K562 (cell line): ENCODE measurements at regions not wholly inside any gene's neighbourhood (a gene's known extent, or its start where the extent isn't known, plus 50 kb on each side); places are given as distances from the start of the nearest gene placed in this dataset.

ENCODE experiments used
- ATAC-seq: fragments of 200-7000 bp; cut with Tn5 transposase; 3 replicates; pipeline ENCODE4 v1.9.1; 2020; ENCODE audit warnings: moderate library complexity
- BruUV-seq: library from RNA; stranded (reverse); fragments of 400-500 nt; replicated peaks from 2 replicates; lab custom pipeline; 2021; lab: Mats Ljungman, UMichigan
- CTCF ChIA-PET: fragments of 300-600 bp; formaldehyde crosslinking; extraction: SDS; loops from one replicate; lab custom pipeline; 2021; ENCODE audit warnings: low intra/inter-chr PET ratio; lab: Yijun Ruan, JAX
- POLR2A ChIA-PET: fragments of 300-600, 350-650 bp; sonication (Branson Sonifier 250); formaldehyde crosslinking; extraction: SDS; loops from one replicate; lab custom pipeline; 2021; ENCODE audit warnings: antibody characterized with exemption, inconsistent platforms; lab: Yijun Ruan, JAX
- DNase-seq, 4 experiments: peaks; one replicate each; pipeline versions ENCODE4 v3.0.0 to v3.0.0-alpha.2; 2011 to 2018; ENCODE audit warnings: low spot score in 3 of 4, mixed read lengths in 3 of 4; ENCODE audit errors: extremely low read depth in 1 of 4
- FAIRE-seq: peaks from 2 replicates; lab custom pipeline; 2011; peaks lifted over from hg19 to GRCh38; lab: Jason Lieb, UNC
- H2AFZ ChIP-seq: 2 replicates; pipeline ENCODE4 v1.6.0; 2011; ENCODE audit warnings: low read depth, low read length, control low read depth, inconsistent platforms
- H3K27ac ChIP-seq: fragments of 200-600 bp; 3 replicates; pipeline ENCODE4 v1.8.0; 2011; ENCODE audit warnings: low read depth, mild to moderate bottlenecking, control low read depth, inconsistent platforms, low read length, moderate library complexity, mixed read lengths; ENCODE audit errors: extremely low read depth
- H3K27me3 ChIP-seq, 2 experiments: fragments of 300-600 bp in 1 of 2; 2 replicates in 1 of 2; 3 replicates in 1 of 2; pipeline versions ENCODE4 v1.6.0 to v1.8.0; 2011; ENCODE audit warnings: inconsistent platforms in 2 of 2, low read length in 2 of 2, mild to moderate bottlenecking in 1 of 2, mixed read lengths in 1 of 2, moderate library complexity in 1 of 2; ENCODE audit not compliant: control insufficient read depth in 2 of 2, insufficient read depth in 2 of 2
- H3K36me3 ChIP-seq: fragments of 300-600 bp; 3 replicates; pipeline ENCODE4 v1.8.0; 2011; ENCODE audit warnings: mild to moderate bottlenecking, low read length, inconsistent platforms; ENCODE audit not compliant: control insufficient read depth, insufficient read depth
- H3K4me1 ChIP-seq, 2 experiments: fragments of 200-600 bp in 1 of 2; replicated peaks in 1 of 2; 2 replicates in 1 of 2; 3 replicates in 1 of 2; pipeline versions ENCODE4 v1.5.1 to v1.8.0; 2011; ENCODE audit warnings: inconsistent platforms in 2 of 2, low read length in 2 of 2, mild to moderate bottlenecking in 1 of 2, mixed read lengths in 1 of 2, moderate library complexity in 1 of 2; ENCODE audit not compliant: control insufficient read depth in 2 of 2, insufficient read depth in 2 of 2
- H3K4me2 ChIP-seq: 2 replicates; pipeline ENCODE4 v1.6.1; 2011; ENCODE audit warnings: low read length, control low read depth, inconsistent platforms, mixed read lengths; ENCODE audit not compliant: insufficient read depth
- H3K4me3 ChIP-seq: fragments of 200-600 bp; sonication (generic), shearing (Covaris generic); 2 replicates; pipeline ENCODE4 v1.5.1; 2016; ENCODE audit warnings: control low read depth, inconsistent platforms
- H3K79me2 ChIP-seq: fragments of 200-600 bp; 3 replicates; pipeline ENCODE4 v1.8.0; 2011; ENCODE audit warnings: low read length, inconsistent platforms; ENCODE audit not compliant: control insufficient read depth, insufficient read depth
- H3K9ac ChIP-seq, 2 experiments: 2 replicates each; pipeline versions ENCODE4 v1.6.0 to v1.6.1; 2011; ENCODE audit warnings: low read depth in 2 of 2, low read length in 2 of 2, control low read depth in 1 of 2, inconsistent platforms in 1 of 2, mild to moderate bottlenecking in 1 of 2, mixed read lengths in 1 of 2; ENCODE audit not compliant: insufficient read depth in 1 of 2
- H3K9me1 ChIP-seq: one replicate; pipeline ENCODE4 v1.6.0; 2011; ENCODE audit warnings: inconsistent platforms, mild to moderate bottlenecking, low read length, moderate library complexity; ENCODE audit not compliant: control insufficient read depth, insufficient read depth
- H3K9me3 ChIP-seq: replicated peaks from 2 replicates; pipeline ENCODE4 v1.5.1; 2011; ENCODE audit warnings: low read depth, low read length, inconsistent platforms; ENCODE audit not compliant: control insufficient read depth, insufficient read depth
- H4K20me1 ChIP-seq: replicated peaks from 2 replicates; pipeline ENCODE4 v1.6.1; 2011; ENCODE audit warnings: low read length, inconsistent platforms, mixed read lengths; ENCODE audit not compliant: control insufficient read depth, insufficient read depth
- ELK3 ChIP-seq: fragments of 450-650 bp; formaldehyde crosslinking; IDR thresholded peaks from 2 replicates; pipeline ENCODE4 v1.4.0; 2020; ENCODE audit warnings: mild to moderate bottlenecking
- ETV5 ChIP-seq: sonication (generic); formaldehyde crosslinking; IDR thresholded peaks from 2 replicates; pipeline ENCODE4 v1.4.0; 2020; ENCODE audit warnings: low read depth, mild to moderate bottlenecking, missing genetic modification reagents
- VEZF1 ChIP-seq: fragments of 200-800 bp; sonication (Bioruptor generic); IDR thresholded peaks from 2 replicates; pipeline ENCODE4 v1.6.1; 2017; ENCODE audit warnings: missing genetic modification characterization, missing compliant biosample characterization
- WGBS: fragments of 100-300 bp; shearing (Covaris generic); methylation state at CpG from one replicate; pipeline ENCODE4 v1.1.6; 2016; ENCODE audit warnings: low coverage, mixed read lengths; ENCODE audit not compliant: insufficient coverage; ENCODE audit errors: missing lambda C conversion rate; 5-methylcytosine and 5-hydroxymethylcytosine counted together
- in situ Hi-C: fragments of 300-500 bp; cut with MboI; formaldehyde crosslinking; loops from 4 replicates; pipeline ENCODE4 v1.15.0; 2018; ENCODE audit warnings: inconsistent platforms, mixed read lengths
- intact Hi-C: fragments of 100-400 bp; cut with micrococcal nuclease; formaldehyde crosslinking; loops from 2 replicates; pipeline ENCODE4 v1.14.2; 2022

- Histone ChIP-seq H3K4me3 (no peak overlapping the region), H3K36me3 (no peaks in the 10 kb centered on the region), H3K79me2 (no peaks in the 10 kb centered on the region), H2AFZ (no peak overlapping the region), H3K9ac (no peak overlapping the region), H3K27me3 (no peaks in the 10 kb centered on the region; a peak in 1 of 5 replicates), H3K27ac (no peak overlapping the region), H3K4me2 (no peak overlapping the region), H3K9me3 (no peaks in the 10 kb centered on the region), H3K9me1 (no peaks in the 10 kb centered on the region), H3K4me1 (no peaks in the 10 kb centered on the region), H4K20me1 (no peaks in the 10 kb centered on the region)
- no peak for TF ChIP-seq VEZF1 (CRISPR knock-in tag)
- TF ChIP-seq ETV5: no peak
- no peak for TF ChIP-seq ELK3 (CRISPR knock-in tag)
- in situ Hi-C loops: no loop called here
- ATAC-seq (no peak), FAIRE-seq (no peak), DNase-seq (no peak)
- CTCF ChIA-PET: no interaction called here
- intact Hi-C loops: no loop called here
- POLR2A ChIA-PET: no interaction called here
- WGBS: 5% methylated on average over 1 of the region's 1 CpG
- no TSS peak for BruUV-seq
Observed at GRCh38 chr2:56100791-56101312, 82.9 kb upstream of the CCDC85A start.
